Prostate gland (tissue), 2 donors: ENCODE measurements at regions not wholly inside any gene's neighbourhood (a gene's known extent, or its start where the extent isn't known, plus 50 kb on each side); places are given as distances from the start of the nearest gene placed in this dataset.

Source experiments
- POLR2A ChIP-seq: fragments of 450-650 bp; IDR thresholded peaks from one replicate; pipeline ENCODE4 v1.6.1; 2016; ENCODE audit warnings: antibody characterized with exemption, mild to moderate bottlenecking
- POLR2AphosphoS5 ChIP-seq: sonication (generic); formaldehyde crosslinking; IDR thresholded peaks from one replicate; pipeline ENCODE4 v1.6.1; 2017; ENCODE audit warnings: antibody characterized with exemption
- TF ChIP-seq, protein P1 (sequence below), 4 experiments: fragments of 200-600 bp in 2 of 4; fragments of 450-650 bp in 2 of 4; sonication (generic) in 2 of 4; IDR thresholded peaks; 1 replicate in 3 of 4; 2 replicates in 1 of 4; pipeline ENCODE4 v1.5.1; 2016 to 2019; ENCODE audit warnings: antibody characterized with exemption in 4 of 4, mild to moderate bottlenecking in 2 of 4, moderate library complexity in 2 of 4

GRCh38 chr15:62739507-62739906 is 303.0 kb upstream of the TPM1 start:
- TF ChIP-seq, protein P1, sequence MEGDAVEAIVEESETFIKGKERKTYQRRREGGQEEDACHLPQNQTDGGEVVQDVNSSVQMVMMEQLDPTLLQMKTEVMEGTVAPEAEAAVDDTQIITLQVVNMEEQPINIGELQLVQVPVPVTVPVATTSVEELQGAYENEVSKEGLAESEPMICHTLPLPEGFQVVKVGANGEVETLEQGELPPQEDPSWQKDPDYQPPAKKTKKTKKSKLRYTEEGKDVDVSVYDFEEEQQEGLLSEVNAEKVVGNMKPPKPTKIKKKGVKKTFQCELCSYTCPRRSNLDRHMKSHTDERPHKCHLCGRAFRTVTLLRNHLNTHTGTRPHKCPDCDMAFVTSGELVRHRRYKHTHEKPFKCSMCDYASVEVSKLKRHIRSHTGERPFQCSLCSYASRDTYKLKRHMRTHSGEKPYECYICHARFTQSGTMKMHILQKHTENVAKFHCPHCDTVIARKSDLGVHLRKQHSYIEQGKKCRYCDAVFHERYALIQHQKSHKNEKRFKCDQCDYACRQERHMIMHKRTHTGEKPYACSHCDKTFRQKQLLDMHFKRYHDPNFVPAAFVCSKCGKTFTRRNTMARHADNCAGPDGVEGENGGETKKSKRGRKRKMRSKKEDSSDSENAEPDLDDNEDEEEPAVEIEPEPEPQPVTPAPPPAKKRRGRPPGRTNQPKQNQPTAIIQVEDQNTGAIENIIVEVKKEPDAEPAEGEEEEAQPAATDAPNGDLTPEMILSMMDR (IDR thresholded peaks at IDR 0.05): no peak
- no peak for TF ChIP-seq POLR2A
- no peak for TF ChIP-seq POLR2AphosphoS5
